K562 (cell line): ENCODE measurements at regions not wholly inside any gene's neighbourhood (a gene's known extent, or its start where the extent isn't known, plus 50 kb on each side); places are given as distances from the start of the nearest gene placed in this dataset.

Source experiments
- ATF7 ChIP-seq: fragments of 450-650 bp; IDR thresholded peaks from 2 replicates; pipeline ENCODE4 v1.7.1; 2014; ENCODE audit warnings: mild to moderate bottlenecking, moderate library complexity
- CEBPB ChIP-seq: fragments of 450-650 bp; IDR thresholded peaks from 2 replicates; pipeline ENCODE4 v1.6.1; 2016; ENCODE audit warnings: missing genetic modification characterization, missing compliant biosample characterization
- CHD4 ChIP-seq: fragments of 200-600 bp; sonication (generic); IDR thresholded peaks from 3 replicates; pipeline ENCODE4 v1.6.1; 2012; ENCODE audit warnings: low read depth, mild to moderate bottlenecking, mixed read lengths, low read length, inconsistent platforms; ENCODE audit not compliant: insufficient read depth, insufficient replicate concordance, poor library complexity, severe bottlenecking
- FOXK2 ChIP-seq, 2 experiments: fragments of 450-650 bp; IDR thresholded peaks in 1 of 2; conservative IDR thresholded peaks in 1 of 2; 2 replicates each; pipeline ENCODE4 v1.6.1; 2016; ENCODE audit warnings: low read depth in 2 of 2, mild to moderate bottlenecking in 1 of 2
- HMBOX1 ChIP-seq: sonication (generic); IDR thresholded peaks from 2 replicates; pipeline ENCODE4 v1.6.1; 2016
- IFI16 ChIP-seq: fragments of 250-450 bp; sonication (Bioruptor Pico); IDR thresholded peaks from 2 replicates; pipeline ENCODE4 v2.1.2; 2022; ENCODE audit warnings: mild to moderate bottlenecking, inconsistent platforms
- NFIC ChIP-seq: fragments of 450-650 bp; IDR thresholded peaks from 2 replicates; pipeline ENCODE4 v1.6.1; 2017; ENCODE audit warnings: mild to moderate bottlenecking, inconsistent platforms
- NKRF ChIP-seq: fragments of 450-650 bp; IDR thresholded peaks from 2 replicates; pipeline ENCODE4 v1.6.1; 2016; ENCODE audit warnings: borderline replicate concordance
- NR4A1 ChIP-seq, 2 experiments: fragments of 250-450 bp in 1 of 2; fragments of 450-650 bp in 1 of 2; sonication (Bioruptor Pico) in 1 of 2; IDR thresholded peaks; 2 replicates each; pipeline versions ENCODE4 v1.4.0 to v1.6.1; 2016 to 2020; ENCODE audit warnings: mild to moderate bottlenecking in 2 of 2, missing compliant biosample characterization in 1 of 2, missing genetic modification characterization in 1 of 2, moderate library complexity in 1 of 2
- POLR2AphosphoS5 ChIP-seq: IDR thresholded peaks from 2 replicates; pipeline ENCODE4 v1.6.1; 2011; ENCODE audit warnings: mild to moderate bottlenecking, low read depth, low read length, moderate library complexity; ENCODE audit not compliant: control insufficient read depth, insufficient read depth
- RNF219 ChIP-seq: fragments of 250-450 bp; sonication (Bioruptor Pico); IDR thresholded peaks from 2 replicates; pipeline ENCODE4 v1.5.0; 2022; ENCODE audit warnings: mild to moderate bottlenecking
- SOX6 ChIP-seq: fragments of 450-650 bp; IDR thresholded peaks from 2 replicates; pipeline ENCODE4 v1.6.1; 2014; ENCODE audit warnings: mild to moderate bottlenecking
- TCF15 ChIP-seq: fragments of 250-450 bp; sonication (Bioruptor Pico); IDR thresholded peaks from 2 replicates; pipeline ENCODE4 v1.8.0; 2022; ENCODE audit warnings: moderate library complexity, mild to moderate bottlenecking, inconsistent platforms
- TCF7L2 ChIP-seq: fragments of 150-350 bp; IDR thresholded peaks from 2 replicates; pipeline ENCODE4 v1.6.1; 2016; ENCODE audit warnings: low read depth, mild to moderate bottlenecking, low read length, moderate library complexity
- VEZF1 ChIP-seq: fragments of 200-800 bp; sonication (Bioruptor generic); IDR thresholded peaks from 2 replicates; pipeline ENCODE4 v1.6.1; 2017; ENCODE audit warnings: missing genetic modification characterization, missing compliant biosample characterization
- WHSC1 ChIP-seq: IDR thresholded peaks from one replicate; pipeline ENCODE4 v1.6.1; 2012; ENCODE audit warnings: low read length, control low read depth, inconsistent platforms
- ZC3H11A ChIP-seq: IDR thresholded peaks from 2 replicates; pipeline ENCODE4 v1.6.1; 2012; ENCODE audit warnings: low read depth, low read length, improper control_type of control experiment

- TF ChIP-seq HMBOX1 = 0 out of 2 replicates have a peak, but pooled peaks have one; percentile 17
- peak; percentile 85 for TF ChIP-seq SOX6
- no peak for TF ChIP-seq TCF7L2
- peak; percentile 74 for TF ChIP-seq NFIC
- TF ChIP-seq RNF219 = no peak
- TF ChIP-seq CHD4 = no peak
- TF ChIP-seq ATF7 = peak; percentile 28; the same call in 1 of the 2 replicates
- TF ChIP-seq NR4A1 (CRISPR knock-in tag; IDR thresholded peaks at IDR 0.05) = no peak
- no peak for TF ChIP-seq NR4A1 (tag; IDR thresholded peaks at IDR 0.05)
- no peak for TF ChIP-seq IFI16 (CRISPR knock-in tag)
- TF ChIP-seq NKRF = no peak
- TF ChIP-seq WHSC1 = no peak
- TF ChIP-seq ZC3H11A = no peak
- TF ChIP-seq POLR2AphosphoS5 = peak; percentile 65; the same call in 1 of the 2 replicates
- peak; percentile 32; the same call in 1 of the 2 replicates for TF ChIP-seq VEZF1 (CRISPR knock-in tag)
- TF ChIP-seq CEBPB (tag) = peak; percentile 59
- TF ChIP-seq FOXK2 (conservative IDR thresholded peaks at IDR 0.05 in 1 of 2, IDR thresholded peaks at IDR 0.05 in 1 of 2; ENCODE audit: low read depth in 2 of 2) = no peak
- no peak for TF ChIP-seq TCF15 (CRISPR knock-in tag)
Measured at GRCh38 chr3:182726258-182727142, 66.8 kb upstream of the ATP11B start (continued).
